GM23248 (cell line): ENCODE measurements at regions not wholly inside any gene's neighbourhood (a gene's known extent, or its start where the extent isn't known, plus 50 kb on each side); places are given as distances from the start of the nearest gene placed in this dataset.

ENCODE experiments used
- DNase-seq: peaks from one replicate; pipeline ENCODE4 v3.0.0-alpha.2; 2015
- H2AFZ ChIP-seq: fragments of 200-600 bp; sonication (generic); 2 replicates; pipeline ENCODE4 v1.6.1; 2016; ENCODE audit warnings: antibody characterized with exemption
- H3F3A ChIP-seq: fragments of 200-600 bp; sonication (generic); 2 replicates; pipeline ENCODE4 v1.6.1; 2016; ENCODE audit warnings: mild to moderate bottlenecking, antibody characterized with exemption, mixed run types; ENCODE audit not compliant: insufficient read depth
- H3K27ac ChIP-seq: fragments of 200-600 bp; sonication (generic); 2 replicates; pipeline ENCODE4 v1.5.1; 2016; ENCODE audit warnings: mild to moderate bottlenecking
- H3K27me3 ChIP-seq: fragments of 200-600 bp; sonication (generic); replicated peaks from 2 replicates; pipeline ENCODE4 v1.6.1; 2016; ENCODE audit warnings: mild to moderate bottlenecking; ENCODE audit not compliant: insufficient read depth
- H3K36me3 ChIP-seq: fragments of 200-600 bp; sonication (generic); 2 replicates; pipeline ENCODE4 v1.6.1; 2016; ENCODE audit warnings: low read depth, mild to moderate bottlenecking
- H3K4me1 ChIP-seq: fragments of 200-600 bp; sonication (generic); 2 replicates; pipeline ENCODE4 v1.6.1; 2016; ENCODE audit warnings: mild to moderate bottlenecking; ENCODE audit not compliant: insufficient read depth
- H3K4me2 ChIP-seq: fragments of 200-600 bp; sonication (generic); one replicate; pipeline ENCODE4 v1.6.1; 2016; ENCODE audit warnings: mild to moderate bottlenecking; ENCODE audit not compliant: unreplicated experiment
- H3K4me3 ChIP-seq: fragments of 200-600 bp; sonication (generic); 2 replicates; pipeline ENCODE4 v1.5.1; 2016; ENCODE audit warnings: mild to moderate bottlenecking
- H3K79me2 ChIP-seq: fragments of 200-600 bp; sonication (generic); 2 replicates; pipeline ENCODE4 v1.6.1; 2016; ENCODE audit warnings: mild to moderate bottlenecking; ENCODE audit not compliant: insufficient read depth
- H3K9ac ChIP-seq: fragments of 200-600 bp; sonication (generic); 2 replicates; pipeline ENCODE4 v1.6.1; 2016; ENCODE audit warnings: mild to moderate bottlenecking
- H3K9me2 ChIP-seq: fragments of 200-600 bp; sonication (generic); 2 replicates; pipeline ENCODE4 v1.6.1; 2016; ENCODE audit warnings: mixed run types, mild to moderate bottlenecking, moderate library complexity; ENCODE audit not compliant: insufficient read depth
- H3K9me3 ChIP-seq: fragments of 200-600 bp; sonication (generic); one replicate; pipeline ENCODE4 v1.6.1; 2017; ENCODE audit warnings: low read depth
- H4K20me1 ChIP-seq: fragments of 200-600 bp; sonication (generic); 2 replicates; pipeline ENCODE4 v1.6.0; 2016; ENCODE audit not compliant: insufficient read depth
- EZH2 ChIP-seq: fragments of 200-600 bp; sonication (generic); IDR thresholded peaks from 2 replicates; pipeline ENCODE4 v1.6.1; 2018; ENCODE audit warnings: antibody characterized with exemption, mild to moderate bottlenecking; ENCODE audit not compliant: insufficient read depth, poor library complexity, severe bottlenecking
- EZH2phosphoT487 ChIP-seq: fragments of 200-600 bp; sonication (generic); IDR thresholded peaks from 2 replicates; pipeline ENCODE4 v1.6.1; 2018; ENCODE audit warnings: antibody characterized with exemption, moderate library complexity, mild to moderate bottlenecking, low read depth; ENCODE audit not compliant: insufficient read depth
- WGBS, 2 experiments: methylation state at CpG; one replicate each; pipeline ENCODE4 v1.1.6; 2015 to 2017; ENCODE audit warnings: low lambda C conversion rate in 2 of 2, low coverage in 1 of 2; ENCODE audit errors: missing lambda C conversion rate in 2 of 2; 5-methylcytosine and 5-hydroxymethylcytosine counted together
- in situ Hi-C: fragments of 300-500 bp; cut with MboI; formaldehyde crosslinking; loops from 2 replicates; pipeline ENCODE4 v1.15.0; 2020

GRCh38 chr1:30598571-30599114, 124.7 kb downstream of the MATN1 start:
- H3K4me1 ChIP-seq, result no peaks in the 10 kb centered on the region
- in situ Hi-C loops, result no loop called here
- no peaks in the 10 kb centered on the region for H3F3A ChIP-seq

DNA sequence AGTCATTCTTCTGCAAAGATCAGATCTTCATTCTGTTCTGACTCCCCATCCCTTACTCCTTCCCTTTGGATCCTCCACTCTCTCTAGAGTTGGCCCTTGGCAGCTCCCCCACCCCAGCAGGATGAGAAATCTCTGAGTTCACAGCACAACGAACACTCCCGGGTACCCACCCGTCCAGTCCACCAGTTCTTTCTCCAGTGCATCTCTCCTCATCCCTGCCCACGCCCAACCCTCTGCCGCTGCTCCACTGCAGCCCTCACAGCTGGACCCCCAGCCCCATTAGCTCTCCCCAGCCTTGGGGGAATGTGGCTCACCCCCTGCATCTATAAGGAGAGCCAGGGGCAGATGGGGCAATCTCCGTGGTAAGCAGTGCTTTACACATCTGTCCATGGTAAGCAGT, 125.7 kb downstream of the MATN1 start:
- no peaks in the 10 kb centered on the region for H3F3A ChIP-seq
- H3K9me2 ChIP-seq, result no peaks in the 10 kb centered on the region
- TF ChIP-seq EZH2 (no peak), EZH2phosphoT487 (no peak)
- 68 to 79% methylated on average over 4 to 6 of the region's 6 CpGs for WGBS, 2 experiments
- in situ Hi-C loops, result no loop called here
- H3K9me3 ChIP-seq, result no peaks in the 10 kb centered on the region
- H4K20me1 ChIP-seq, result no peaks in the 10 kb centered on the region
- H3K9ac ChIP-seq, result no peak overlapping the region
- H3K27me3 ChIP-seq, result peaks cover 23% of the 10 kb centered on the region; the same call in 1 of the 2 replicates
- no peaks in the 10 kb centered on the region for H3K79me2 ChIP-seq
- H3K27ac ChIP-seq, result no peak overlapping the region
- no peaks in the 10 kb centered on the region for H3K36me3 ChIP-seq
- H3K4me1 ChIP-seq, result no peaks in the 10 kb centered on the region
- DNase-seq, result no peak
- H3K4me2 ChIP-seq, result no peak overlapping the region
- H2AFZ ChIP-seq, result no peak overlapping the region
- H3K4me3 ChIP-seq, result no peak overlapping the region

More at GRCh38 chr1:30598571-30599114, 124.7 kb downstream of the MATN1 start:
- Histone ChIP-seq H4K20me1 (no peaks in the 10 kb centered on the region), H3K9me3 (no peaks in the 10 kb centered on the region), H3K9ac (no peak overlapping the region), H3K27me3 (0 out of 2 replicates have a peak, but pooled peaks cover 19% of the 10 kb centered on the region), H3K9me2 (no peaks in the 10 kb centered on the region), H3K79me2 (no peaks in the 10 kb centered on the region), H3K4me3 (no peak overlapping the region), H2AFZ (no peak overlapping the region), H3K4me2 (no peak overlapping the region), H3K27ac (no peak overlapping the region), H3K36me3 (no peaks in the 10 kb centered on the region)
- WGBS, 2 experiments, result 59 to 77% methylated on average over 4 of the region's 4 CpGs
- DNase-seq, result no peak
- no peak for TF ChIP-seq EZH2phosphoT487
- TF ChIP-seq EZH2, result no peak

- no peak for DNase-seq
- H3K79me2 ChIP-seq, result no peaks in the 10 kb centered on the region
- no peak overlapping the region for H3K9ac ChIP-seq
- peaks cover 24% of the 10 kb centered on the region; the same call in 1 of the 2 replicates for H3K27me3 ChIP-seq
- no peak overlapping the region for H3K4me3 ChIP-seq
- in situ Hi-C loops, result no loop called here
- H3K9me3 ChIP-seq, result no peaks in the 10 kb centered on the region
- H3K4me1 ChIP-seq, result no peaks in the 10 kb centered on the region
- no peaks in the 10 kb centered on the region for H4K20me1 ChIP-seq
- H3K27ac ChIP-seq, result no peak overlapping the region
- TF ChIP-seq EZH2, result no peak
- no peak for TF ChIP-seq EZH2phosphoT487
- no peaks in the 10 kb centered on the region for H3K9me2 ChIP-seq
- 55 to 66% methylated on average over 6 of the region's 6 CpGs for WGBS, 2 experiments
- no peaks in the 10 kb centered on the region for H3F3A ChIP-seq
- no peak overlapping the region for H2AFZ ChIP-seq
- H3K4me2 ChIP-seq, result no peak overlapping the region
- no peaks in the 10 kb centered on the region for H3K36me3 ChIP-seq
Observed at GRCh38 chr1:30596891-30597290, 126.5 kb downstream of the MATN1 start.

- Histone ChIP-seq H3K36me3 (no peaks in the 10 kb centered on the region), H2AFZ (no peak overlapping the region), H3K4me3 (no peak overlapping the region), H3K9ac (no peak overlapping the region), H3K4me2 (no peak overlapping the region), H3K79me2 (no peaks in the 10 kb centered on the region), H3K27ac (no peak overlapping the region), H3F3A (no peaks in the 10 kb centered on the region), H3K27me3 (peaks cover 24% of the 10 kb centered on the region; the same call in 1 of the 2 replicates), H3K9me3 (no peaks in the 10 kb centered on the region), H4K20me1 (no peaks in the 10 kb centered on the region), H3K9me2 (no peaks in the 10 kb centered on the region), H3K4me1 (no peaks in the 10 kb centered on the region)
- TF ChIP-seq EZH2phosphoT487 (no peak), EZH2 (no peak)
- no peak for DNase-seq
- WGBS, 2 experiments, result 41 to 44% methylated on average over 1 of the region's 1 CpG
- in situ Hi-C loops, result no loop called here
Observed at GRCh38 chr1:30596470-30596869, 126.9 kb downstream of the MATN1 start.

DNA sequence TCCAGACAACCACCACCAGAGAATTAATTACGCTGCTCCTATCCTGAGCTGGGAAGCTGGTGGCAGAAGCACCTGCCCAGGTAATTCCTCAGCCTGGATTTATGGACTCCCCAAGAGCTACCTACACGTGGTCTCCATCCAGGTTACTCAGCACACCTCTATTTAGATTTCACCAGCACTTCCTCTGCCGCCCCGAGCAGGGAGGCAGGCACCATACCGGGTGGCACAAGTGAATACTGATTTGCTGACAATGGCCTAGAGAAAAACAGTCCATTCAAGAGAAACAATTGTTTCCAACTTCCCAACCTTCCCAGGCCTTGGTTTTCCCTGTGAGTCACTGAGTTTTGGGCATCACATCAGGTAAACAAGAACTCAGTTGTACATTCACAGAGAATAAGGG, 134.3 kb downstream of the MATN1 start:
- Histone ChIP-seq H3K4me3 (no peak overlapping the region), H4K20me1 (no peaks in the 10 kb centered on the region), H3K27ac (no peak overlapping the region), H3K9me3 (no peaks in the 10 kb centered on the region), H3K27me3 (peaks cover 8% of the 10 kb centered on the region; the same call in 1 of the 2 replicates), H3K36me3 (no peaks in the 10 kb centered on the region), H2AFZ (no peak overlapping the region), H3K4me2 (no peak overlapping the region), H3K9me2 (no peaks in the 10 kb centered on the region), H3K4me1 (no peaks in the 10 kb centered on the region), H3K79me2 (no peaks in the 10 kb centered on the region), H3K9ac (no peak overlapping the region), H3F3A (no peaks in the 10 kb centered on the region)
- 45 to 50% methylated on average over 5 of the region's 5 CpGs for WGBS, 2 experiments
- in situ Hi-C loops, result no loop called here
- DNase-seq, result no peak
- TF ChIP-seq EZH2phosphoT487 (no peak), EZH2 (no peak)
